HG03175 (cell line): ENCODE measurements at regions not wholly inside any gene's neighbourhood (a gene's known extent, or its start where the extent isn't known, plus 50 kb on each side); places are given as distances from the start of the nearest gene placed in this dataset.
"Not testable (repeated sequence)": the region's sequence is repeated elsewhere in the genome, so short reads cannot be mapped to it uniquely, and the experiment has no call there.

ENCODE experiments used
- ATAC-seq: cut with Tn5 transposase; IDR thresholded peaks from one replicate; pipeline ENCODE4 v1.9.1; 2021; ENCODE audit warnings: mild to moderate bottlenecking, moderate library complexity; ENCODE audit not compliant: unreplicated experiment

- ATAC-seq: no peak
Measured at GRCh38 chr18:40120796-40121391, 1834.1 kb upstream of the PIK3C3 start.

GRCh38 chr18:40120356-40120755, 1834.7 kb upstream of the PIK3C3 start:
- ATAC-seq: no peak

DNA sequence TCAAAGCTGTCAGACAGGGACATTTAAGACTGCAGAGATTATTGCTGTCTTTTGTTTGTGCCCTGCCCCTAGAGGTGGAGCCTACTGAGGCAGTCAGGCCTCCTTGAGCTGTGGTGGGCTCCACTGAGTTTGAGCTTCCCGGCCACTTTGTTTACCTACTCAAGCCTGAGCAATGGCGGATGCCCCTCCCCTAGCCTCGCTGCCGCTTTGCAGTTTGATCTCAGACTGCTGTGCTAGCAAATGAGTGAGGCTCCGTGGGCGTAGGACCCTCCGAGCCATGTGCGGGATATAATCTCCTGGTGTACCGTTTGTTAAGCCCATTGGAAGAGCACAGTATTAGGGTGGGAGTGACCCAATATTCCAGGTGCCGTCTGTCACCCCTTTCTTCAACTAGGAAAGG, 1835.5 kb upstream of the PIK3C3 start:
- ATAC-seq: not testable (repeated sequence)

- no peak for ATAC-seq
Measured at GRCh38 chr18:40110455-40110854, 1844.6 kb upstream of the PIK3C3 start.

DNA sequence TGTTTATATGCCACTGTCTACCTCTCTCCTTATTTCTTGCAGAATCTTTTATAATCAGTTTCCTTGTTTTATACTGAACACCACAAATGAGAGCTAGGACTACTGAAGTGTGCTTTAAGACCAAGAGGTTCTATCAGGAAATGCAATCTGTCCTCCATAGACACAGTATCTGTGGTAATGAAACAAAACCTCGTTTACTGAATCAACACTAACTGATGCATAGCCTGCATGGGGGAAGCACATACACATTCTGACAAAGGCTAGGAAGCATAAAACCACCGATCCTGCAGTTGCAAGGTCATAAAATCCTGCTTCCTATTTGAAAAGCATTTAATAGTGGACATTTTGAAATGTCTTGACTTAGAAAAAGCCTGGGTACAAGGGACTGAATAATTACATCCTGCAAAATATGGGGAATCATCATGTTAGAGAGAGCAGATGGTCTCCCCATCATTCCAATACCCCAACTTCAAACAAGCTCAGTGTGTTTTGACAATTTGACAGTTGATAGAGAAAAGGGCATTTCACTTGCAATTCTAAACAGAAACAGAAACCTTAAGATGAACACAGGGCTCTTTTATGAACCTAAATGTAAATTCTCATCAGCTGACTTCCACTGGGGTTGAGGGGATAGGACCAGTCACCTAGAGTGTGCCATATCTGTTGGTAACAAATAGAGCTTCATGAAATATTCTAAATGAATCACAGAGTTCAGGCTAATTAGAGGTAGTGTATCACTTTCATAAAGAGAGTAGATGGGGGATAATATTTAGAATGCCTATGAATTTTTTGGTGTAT, 1845.6 kb upstream of the PIK3C3 start:
- ATAC-seq: no peak

- no peak for ATAC-seq
Measured at GRCh38 chr18:40108596-40108995, 1846.4 kb upstream of the PIK3C3 start.

DNA sequence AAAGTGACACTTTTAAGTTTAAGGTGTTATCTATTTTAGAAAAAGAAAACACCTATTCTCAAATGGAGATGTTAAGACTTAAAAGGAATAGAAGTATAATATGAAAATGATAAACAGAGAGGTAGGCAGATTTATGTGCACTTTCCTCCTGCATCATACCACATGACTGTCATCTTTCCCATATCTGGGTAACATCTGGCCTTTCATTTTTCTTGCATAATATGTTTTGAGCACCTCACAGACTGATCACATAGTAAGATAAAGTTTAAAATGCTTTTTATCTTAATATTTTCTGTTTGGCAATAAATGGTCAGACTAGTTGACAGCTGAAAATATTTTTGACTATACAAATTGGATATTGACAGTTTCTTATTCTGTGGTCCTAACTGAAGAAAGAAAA, 1852.1 kb upstream of the PIK3C3 start:
- no peak for ATAC-seq

DNA sequence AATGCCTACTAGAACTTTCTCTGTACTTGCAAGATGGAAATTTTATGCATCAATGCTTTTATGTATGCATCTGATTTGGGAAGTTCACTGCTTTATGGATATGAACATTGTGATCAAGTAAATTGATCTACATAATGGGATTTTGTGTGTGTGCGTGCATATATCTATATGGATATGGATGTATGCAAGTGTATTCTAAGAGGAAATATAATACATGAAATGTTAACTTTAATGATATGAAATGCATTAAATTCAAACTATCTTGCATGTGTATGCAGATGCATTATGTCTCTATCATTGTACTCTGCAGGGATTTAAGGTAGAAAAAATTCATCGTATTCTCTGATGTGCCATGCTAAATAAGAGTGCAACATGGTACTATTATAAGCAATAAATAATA, 1855.4 kb upstream of the PIK3C3 start:
- ATAC-seq: no peak

DNA sequence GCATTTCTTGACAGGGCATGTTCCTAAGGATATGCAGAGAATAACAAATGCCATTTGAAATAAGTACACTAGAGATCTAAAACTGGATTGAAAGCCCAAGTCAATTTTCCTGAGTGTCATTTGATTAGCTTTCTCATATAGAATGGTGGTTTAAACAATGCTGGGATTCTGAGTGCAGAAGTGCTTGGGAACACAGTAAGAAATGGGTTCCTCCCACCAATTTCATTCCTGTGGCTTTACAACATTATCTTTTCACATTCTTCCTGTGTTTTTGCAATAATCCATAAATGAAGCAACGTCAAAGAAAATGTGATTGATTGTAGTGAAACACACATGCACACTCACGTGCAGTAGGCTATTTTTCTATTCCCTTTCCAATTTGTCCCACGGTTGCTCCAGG, 1858.4 kb upstream of the PIK3C3 start:
- ATAC-seq: no peak

DNA sequence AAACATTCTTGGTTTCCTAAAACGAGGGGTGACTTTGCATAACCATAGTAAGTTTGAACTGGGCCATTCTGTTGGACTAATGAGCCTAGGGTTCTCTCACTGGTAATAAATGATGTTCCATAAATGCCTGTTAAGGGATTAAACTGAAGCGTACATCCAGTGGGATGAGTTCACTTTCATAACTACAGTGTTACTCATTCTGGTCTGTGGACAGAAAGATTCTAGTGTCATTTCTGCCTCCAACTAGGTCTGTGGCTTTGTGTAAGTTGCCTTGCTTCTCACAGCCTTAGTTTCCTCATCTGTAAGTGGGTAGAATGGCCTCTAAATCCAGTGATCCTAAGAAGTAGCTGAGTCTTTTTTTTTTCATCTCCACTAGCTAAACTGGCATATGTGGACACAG, 1860.6 kb upstream of the PIK3C3 start:
- ATAC-seq: no peak

DNA sequence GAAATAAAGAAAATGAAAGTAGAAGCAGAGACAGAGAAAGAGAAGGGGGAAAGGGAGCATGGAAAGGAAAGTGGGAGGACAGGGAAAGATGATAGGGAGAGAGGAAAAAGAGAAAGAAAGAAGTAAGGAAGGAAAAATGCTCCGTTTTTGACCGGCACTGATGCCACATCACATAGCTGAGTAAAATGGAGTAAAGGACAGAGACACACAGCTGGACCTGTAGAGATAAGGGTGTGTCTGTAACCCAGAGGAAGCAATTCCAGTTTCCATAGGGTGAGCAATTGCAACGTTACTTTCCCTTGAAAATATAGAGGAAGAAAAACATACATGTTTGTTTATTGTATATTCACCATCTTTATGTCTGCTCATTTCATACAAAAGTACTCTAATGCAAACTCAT, 1866.9 kb upstream of the PIK3C3 start:
- no peak for ATAC-seq

DNA sequence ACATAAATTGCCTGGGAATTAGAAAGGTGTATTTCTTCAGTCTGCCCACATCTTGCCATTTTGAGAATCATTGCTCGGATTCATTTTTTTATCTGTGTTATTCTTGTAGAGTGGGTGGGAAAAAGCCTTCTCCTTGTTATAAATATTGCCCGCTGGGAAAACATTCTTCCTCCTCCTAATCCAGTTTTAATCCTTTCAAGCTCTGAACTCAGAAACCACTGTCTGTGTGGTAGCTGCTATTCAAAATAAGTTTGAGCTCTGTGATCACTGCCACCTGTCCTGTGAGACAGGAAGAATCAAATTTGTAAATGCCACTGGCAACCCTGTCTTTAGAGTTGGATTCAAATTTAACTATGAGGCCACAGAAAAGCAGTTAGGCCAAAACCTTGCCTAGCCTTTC, 1875.2 kb upstream of the PIK3C3 start:
- no peak for ATAC-seq

DNA sequence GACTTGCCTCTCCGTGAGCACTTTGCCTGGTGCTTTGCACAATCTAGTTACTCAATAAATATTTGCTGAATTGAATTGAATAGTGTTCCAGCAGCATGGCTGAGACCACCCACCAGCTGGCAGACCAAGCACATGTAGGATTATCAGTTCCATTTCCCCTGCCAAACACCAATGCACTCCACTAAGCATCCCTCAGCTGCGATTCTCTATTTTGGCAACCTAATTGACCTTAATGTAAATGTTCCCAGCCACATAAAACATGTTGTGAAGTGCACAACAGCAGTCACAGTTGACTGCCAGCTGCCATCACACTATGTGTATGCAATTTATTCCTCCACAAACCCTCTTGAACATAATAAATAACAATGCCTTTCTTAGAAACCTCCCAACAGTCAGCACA, 1879.4 kb upstream of the PIK3C3 start:
- no peak for ATAC-seq

GRCh38 chr18:40072761-40073160, 1882.3 kb upstream of the PIK3C3 start:
- no peak for ATAC-seq

DNA sequence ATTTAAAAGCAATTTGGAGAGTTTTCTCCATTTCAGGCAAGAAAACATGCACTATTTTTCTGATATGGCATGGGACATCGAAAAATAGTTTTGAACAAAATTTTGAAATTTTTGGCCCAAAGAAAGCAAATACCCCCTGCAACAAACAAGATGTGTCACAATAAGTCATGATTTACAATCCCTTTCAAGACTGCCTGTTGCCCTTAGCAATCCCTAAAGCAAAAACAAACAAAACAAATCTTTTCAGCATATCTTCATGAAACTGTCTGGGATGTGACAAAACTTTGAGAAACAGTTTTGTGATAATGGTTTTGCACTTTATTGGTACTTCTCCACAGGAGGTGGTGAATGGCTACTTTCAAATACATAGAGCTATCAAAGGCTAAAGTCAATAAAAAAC, 1888.7 kb upstream of the PIK3C3 start:
- ATAC-seq: no peak

DNA sequence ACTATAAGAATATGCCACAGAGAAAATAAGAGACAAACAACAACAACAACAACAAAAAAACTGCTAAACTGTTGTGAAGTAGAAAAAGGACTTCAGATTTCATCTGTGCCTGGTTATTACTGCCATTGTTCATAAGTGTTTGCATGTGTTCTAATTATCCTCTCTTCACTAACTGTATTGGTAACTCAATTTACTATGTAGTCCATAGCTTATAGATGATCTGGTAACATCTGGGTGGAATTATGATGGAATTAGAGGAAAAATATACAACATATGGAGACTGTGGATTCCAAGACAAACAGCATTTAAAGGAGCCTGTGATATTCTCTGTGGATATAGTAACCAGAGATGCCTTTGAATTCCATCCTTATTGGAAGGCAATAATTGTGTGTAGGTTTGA, 1891.5 kb upstream of the PIK3C3 start:
- no peak for ATAC-seq

DNA sequence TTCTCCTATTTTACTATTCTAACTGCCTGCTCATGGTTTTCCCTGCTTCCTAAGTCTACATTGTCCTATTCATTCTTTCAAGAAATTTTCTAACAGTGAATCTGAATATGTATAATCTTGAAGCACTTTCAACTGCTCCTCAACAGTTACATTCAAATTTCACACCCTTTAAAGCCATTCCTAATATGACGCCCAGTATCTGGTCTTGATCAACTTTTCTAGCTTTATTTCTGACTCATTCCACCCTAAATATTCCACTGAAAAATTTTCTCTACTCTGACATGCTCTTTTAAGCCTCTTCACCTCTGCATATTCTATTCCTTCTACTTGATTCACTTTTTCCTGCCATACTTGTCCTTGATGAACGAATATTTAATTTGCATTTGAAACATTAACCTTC, 1893.9 kb upstream of the PIK3C3 start:
- ATAC-seq: no peak

DNA sequence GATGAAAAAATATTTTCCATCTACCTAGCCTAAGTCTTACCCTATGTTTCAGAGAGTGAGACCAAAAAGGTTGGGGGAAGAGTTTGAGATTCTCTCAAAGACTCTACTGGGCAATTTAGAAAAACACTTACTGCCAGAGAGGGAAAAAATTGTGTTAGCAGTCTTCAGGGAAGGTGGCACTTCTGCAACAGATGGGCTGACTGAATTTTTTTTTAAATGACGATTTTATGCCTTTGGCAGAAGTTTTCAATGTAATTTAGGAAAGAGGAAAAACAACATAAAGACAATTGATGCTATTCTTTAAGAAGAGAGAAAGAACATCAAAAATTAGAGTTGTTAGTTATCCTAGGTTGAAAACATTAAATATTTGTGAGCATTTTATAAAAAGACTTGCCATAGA, 1894.5 kb upstream of the PIK3C3 start:
- ATAC-seq: no peak

DNA sequence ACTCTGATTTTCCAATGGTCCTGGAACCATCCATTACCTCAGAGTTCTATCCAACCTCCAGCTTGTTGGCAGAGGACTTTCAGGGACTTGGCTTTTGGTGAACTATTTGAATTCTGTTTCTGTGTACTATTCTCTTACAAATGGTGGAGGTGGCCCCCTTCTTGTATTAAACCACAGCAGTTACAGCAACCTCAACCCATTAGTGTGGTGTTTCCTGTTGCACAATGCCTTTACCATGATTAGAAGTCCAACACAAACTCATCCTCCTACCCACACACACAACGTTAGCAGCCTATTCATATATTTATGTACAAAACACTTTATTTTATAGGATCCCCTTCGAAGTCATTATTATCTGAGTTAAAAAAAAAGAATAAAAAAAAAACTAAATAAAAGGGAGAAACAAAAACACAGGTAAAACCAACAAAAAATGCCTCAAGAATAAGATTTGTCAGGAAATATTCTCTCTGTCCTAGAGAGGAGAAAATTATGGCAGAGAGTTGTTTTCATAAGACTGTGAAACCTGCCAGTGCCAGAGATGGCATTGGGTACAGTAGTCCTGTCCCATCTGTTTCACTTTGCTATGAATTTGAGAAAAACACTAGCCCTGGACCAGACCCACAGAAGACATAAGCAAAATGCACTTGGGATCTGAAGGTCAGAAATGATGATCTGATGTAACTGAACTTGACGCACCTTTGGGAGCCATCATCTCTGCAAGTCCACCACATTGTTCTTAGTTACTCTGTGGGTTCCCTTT, 1896.0 kb upstream of the PIK3C3 start:
- ATAC-seq: no peak

DNA sequence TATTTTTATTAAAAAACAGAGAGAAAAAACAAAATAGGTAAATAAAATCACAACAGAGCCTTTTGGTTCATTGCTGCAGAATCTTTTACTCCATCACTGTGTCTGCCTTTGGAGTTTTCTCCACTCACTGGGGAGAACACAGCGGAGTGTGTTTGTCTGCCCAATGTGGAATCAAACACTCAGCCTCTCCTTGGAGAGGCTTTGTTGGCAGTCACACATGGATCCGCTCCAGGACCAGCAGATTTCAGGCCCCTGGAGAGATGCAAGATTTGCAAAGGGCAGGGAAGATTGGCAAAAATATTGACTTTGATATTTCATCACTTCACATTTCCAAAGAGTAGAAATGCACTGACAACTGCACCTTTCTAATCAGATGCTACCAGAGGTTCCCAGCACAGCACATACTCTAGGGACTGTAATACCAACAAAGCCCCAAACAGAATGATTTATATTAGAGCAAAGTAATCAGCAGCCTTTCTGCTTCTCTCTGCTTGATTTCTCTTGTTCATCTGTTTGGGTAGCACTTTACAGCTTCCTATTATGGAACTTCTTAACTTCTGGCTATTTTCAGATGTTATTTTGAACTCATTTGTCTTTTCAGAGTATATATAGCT, 1898.8 kb upstream of the PIK3C3 start:
- no peak for ATAC-seq

DNA sequence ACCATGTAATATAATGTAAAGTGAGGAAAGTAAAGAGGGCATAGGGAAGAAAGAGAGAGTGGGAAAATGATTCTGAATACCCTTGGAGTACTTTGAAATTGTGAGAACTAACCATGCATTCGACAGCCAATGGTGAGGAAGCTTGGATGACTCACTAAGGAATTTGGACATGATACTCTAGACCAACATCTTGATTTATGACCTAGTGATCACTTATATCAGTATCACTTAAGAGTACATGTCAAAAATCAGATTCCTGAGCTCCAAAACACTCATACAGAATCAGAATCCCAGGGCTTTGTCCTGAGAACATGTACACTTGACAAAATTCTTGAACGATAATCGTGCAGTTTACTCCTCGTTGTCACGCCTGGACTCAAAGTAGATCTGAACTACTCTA, 1899.8 kb upstream of the PIK3C3 start:
- ATAC-seq: no peak

- ATAC-seq: no peak
Measured at GRCh38 chr18:40049716-40050115, 1905.3 kb upstream of the PIK3C3 start.
